NOMO-1 treated with DMSO at 0.1 percent for 48 hours (cell line): ENCODE measurements at regions not wholly inside any gene's neighbourhood (a gene's known extent, or its start where the extent isn't known, plus 50 kb on each side); places are given as distances from the start of the nearest gene placed in this dataset.

Experiments
- DNase-seq: peaks from one replicate; lab custom pipeline; 2025; ENCODE audit not compliant: unreplicated experiment; lab: John Stamatoyannopoulos, UW

DNA sequence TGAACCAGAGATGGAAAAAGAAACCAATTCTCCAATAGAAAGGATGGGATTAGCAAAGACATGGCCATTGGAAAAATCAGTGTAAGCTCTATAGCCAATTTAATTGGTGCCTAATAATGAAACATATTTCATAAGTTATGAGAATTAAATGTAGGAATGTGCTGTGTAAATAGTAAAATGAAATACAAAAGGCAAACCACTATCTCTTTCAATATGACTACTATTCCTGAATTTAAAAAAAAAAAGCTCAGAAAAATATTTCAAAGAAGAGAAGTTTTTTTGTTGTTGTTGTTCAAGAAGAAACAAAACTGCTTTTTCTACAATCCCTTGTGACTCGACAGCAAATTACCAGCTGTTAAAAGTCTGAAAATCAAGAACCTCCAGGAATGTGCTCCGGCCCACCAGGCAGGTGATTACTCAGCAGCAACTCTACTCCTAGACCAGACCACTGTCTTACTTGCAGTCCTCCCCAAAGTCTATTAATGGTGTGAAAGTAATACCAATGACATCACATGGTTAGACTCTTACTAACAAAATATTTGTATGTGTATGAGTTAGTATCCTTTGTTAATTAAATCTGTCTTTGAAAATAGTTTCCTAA is 362.4 kb downstream of the KCTD12 start:
- DNase-seq, result no peak

DNA sequence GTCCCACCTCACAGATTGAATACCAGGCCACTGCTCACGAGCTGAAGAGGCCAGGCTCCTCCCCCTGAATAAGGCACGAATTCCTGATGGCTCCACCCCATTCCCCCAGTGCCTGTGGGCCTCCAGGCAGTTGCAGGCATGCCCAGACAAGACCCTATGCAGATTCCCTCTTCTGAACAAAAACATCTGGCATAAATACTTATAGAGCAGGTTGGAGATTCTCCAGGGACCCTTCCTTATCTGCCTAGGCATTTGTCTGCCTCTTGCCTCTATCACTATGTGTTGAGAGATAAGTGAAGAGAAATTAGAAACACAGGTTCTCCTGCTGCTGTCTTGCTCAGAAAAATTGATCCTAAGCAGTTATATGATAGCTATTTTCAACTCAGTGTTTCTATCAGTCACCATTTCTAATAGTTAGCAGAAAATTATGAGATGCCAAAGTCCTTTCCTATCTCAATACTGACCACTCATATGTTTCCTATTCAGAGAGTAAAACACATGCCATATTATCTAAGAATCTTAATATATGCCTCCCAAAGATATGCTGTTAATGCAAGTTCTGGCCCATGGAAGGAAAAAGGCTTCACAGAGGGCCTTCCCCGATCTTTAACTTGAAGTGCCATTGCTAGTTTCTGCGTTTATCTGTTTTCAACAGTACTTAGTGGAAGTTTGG is 364.0 kb downstream of the KCTD12 start:
- no peak for DNase-seq

DNA sequence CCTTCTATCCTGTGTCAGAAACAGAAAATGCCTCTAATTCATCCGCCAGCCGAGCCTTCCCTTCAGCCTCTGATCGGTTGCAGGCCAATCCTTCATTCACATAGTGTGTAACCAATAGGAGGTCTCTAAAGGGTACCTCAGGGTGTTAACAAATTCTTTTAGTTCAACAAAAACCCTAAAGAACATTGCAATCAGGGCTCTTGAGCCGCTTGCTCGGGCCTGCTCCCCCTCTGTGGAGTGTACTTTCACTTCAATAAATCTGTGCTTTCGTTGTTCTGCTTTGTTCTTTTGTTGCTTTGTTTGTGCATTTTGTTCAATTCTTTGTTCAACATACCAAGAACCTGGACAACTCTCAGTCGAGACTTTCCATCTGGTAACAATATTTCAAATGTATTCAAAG is 366.5 kb downstream of the KCTD12 start:
- no peak for DNase-seq

DNA sequence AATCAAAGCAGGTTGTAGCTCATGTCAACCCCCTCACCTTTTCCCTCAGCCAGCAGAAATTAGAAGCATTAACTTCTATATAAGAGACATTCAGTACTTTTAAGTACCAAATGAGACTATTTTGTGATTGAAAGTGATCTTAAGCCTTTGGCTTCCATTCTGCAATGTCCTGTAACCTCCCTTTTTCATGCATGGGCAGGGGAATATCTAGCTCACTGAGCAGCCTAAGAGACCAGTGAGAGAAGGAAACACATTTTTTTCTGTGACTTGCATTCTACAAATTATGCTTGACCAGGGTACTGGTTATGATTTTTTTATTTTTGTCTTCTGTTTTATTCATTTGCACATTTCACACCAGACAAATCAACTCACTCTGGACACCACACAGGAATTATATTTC is 369.6 kb downstream of the KCTD12 start:
- no peak for DNase-seq

DNA sequence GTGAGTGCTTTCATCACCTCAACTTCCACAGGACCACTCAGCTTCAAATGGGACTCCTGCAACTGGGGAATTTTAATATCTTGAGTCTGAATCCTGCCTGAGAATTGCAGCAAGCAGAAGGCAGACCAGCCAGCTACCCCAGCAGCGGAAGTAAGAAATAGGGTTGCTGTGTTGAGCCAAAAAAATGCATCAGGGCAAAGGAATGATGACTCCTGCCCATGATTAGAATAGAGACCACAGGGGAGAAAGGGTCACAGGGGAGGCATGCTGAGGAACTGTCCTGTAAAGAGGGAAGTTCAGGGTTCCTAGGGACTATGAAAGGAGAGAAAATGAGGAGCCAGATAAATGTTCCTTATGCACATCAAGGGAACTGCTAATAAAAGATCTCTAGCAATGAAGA is 370.2 kb downstream of the KCTD12 start:
- DNase-seq, result no peak

DNA sequence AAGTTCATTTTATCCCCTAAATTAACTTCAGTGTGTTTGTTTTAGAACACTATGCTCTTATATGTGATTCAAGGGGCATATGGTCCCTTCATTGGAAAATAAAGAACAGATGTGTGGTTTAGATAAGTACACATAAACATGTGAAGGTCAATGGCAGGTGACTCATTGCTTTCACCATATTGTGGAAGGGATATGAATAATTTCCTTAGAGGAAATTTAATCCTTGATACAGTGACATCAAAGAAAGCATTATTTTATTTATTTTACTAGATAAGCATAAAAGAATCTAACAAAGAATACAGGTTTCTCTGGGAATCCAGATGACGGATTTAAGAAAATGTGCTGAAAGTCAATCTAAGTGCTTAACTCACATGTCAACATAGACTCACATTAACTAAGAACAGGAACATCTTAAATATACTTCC is 373.5 kb downstream of the KCTD12 start:
- DNase-seq, result no peak

DNA sequence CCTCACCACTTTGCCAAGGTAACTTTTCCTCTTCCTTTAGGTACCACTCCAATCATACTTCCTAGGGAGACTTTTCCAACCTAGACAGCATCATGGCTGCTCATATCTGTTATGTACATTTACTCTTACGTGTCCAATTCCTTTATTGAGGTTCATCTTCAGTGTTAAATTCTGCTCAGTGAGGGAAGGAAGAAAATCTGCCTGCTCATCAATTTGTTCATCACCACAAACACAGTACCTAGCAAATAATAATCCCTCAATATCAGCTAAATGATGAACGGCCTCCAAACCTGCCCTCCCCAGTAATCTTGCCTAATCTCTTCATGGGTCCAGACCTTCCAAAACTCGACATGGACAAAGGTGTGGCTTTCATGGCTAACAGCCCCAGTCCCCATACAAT is 380.8 kb downstream of the KCTD12 start:
- no peak for DNase-seq

DNA sequence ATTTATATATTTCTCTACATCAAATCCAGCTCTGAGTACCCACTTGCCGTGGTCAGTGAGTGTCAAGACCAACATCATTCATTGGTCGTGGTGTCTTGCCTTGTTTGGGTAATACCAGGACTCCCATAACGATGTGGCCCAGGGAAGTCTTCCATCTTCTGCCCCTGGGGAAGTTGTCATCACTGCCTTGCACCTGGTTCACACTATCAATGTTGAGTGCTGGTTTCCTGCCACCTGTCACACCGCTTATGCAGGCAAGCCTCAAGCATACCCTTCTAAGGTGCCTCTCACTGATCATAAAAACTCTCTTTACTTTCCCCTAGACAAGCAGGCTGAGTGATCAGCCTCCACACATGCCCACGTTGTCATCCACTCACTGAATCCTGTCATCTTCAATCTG is 382.4 kb downstream of the KCTD12 start:
- DNase-seq, result no peak

DNA sequence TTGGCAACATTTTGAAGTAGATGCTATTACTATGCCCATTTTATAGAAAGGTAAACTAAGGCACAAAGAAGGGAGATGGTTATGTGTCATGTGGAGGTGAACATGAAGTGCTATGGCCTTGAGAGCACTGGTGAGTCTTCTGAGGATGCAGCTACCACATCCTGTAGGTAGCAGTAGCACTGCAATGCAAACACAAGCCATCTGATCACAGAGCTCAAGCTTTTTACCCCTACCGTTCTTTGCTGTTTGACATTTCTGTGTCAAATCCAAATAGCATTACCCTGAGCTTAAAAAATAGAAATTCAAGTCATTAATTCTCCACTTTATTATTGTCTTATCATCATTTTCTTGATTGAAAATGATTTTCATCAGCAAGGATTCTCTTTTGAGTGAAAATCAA is 382.9 kb downstream of the KCTD12 start:
- no peak for DNase-seq

DNA sequence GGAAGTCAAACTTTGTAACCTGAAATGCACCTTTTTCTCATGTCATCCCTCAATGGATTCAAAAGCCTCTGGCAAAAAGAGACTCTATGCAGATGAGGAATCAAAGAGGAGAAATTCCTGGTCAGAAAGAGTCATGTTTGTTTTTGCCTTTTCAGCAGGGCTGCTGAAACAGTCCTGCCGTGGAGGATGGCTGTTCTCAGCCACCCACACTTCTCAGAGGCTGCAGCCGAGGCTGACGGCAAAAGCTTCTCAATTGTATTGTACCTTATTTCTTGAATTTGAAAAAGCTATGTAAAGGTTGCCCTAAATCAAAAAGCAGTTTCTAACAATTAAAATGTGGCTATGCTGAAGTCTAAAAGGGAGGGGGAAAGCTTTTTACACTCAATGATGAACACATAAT is 385.3 kb downstream of the KCTD12 start:
- no peak for DNase-seq

DNA sequence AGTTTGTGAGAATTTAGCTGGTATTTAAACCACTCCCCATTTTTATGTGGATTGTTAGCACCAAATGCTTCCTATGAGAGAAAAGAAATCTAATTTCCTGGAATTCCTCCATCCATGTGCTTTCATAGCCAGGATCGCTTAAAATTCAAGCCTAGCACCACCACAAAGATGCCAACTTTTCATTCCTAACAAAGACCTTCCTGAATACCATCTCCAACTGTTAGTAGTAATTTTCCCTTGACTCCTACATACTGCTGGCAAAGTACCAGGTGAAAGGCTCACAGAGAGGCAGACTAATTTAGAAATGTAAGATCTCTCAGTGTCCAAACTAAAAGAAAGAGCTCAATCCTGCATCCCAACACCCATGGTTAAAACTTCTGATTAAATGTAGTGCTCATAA is 386.3 kb downstream of the KCTD12 start:
- no peak for DNase-seq

DNA sequence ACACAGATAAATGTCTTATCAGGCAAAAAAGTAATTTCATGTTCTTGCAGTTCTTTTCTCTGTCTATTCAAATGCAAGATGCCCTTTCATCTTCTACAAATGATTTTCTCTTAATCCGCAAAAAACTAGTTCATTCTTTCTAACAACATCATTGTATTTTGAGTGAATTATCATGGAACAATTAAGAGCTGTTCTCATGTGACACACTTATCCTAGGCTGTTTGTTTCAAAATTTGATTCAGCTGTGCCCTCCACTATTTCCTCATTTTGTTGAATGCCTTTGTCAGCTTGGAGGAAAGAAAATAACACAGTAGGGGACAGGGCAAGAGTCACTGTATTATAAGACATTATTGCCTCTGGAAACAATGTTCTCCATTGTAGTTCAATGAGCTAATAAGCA is 396.9 kb downstream of the KCTD12 start:
- no peak for DNase-seq

DNA sequence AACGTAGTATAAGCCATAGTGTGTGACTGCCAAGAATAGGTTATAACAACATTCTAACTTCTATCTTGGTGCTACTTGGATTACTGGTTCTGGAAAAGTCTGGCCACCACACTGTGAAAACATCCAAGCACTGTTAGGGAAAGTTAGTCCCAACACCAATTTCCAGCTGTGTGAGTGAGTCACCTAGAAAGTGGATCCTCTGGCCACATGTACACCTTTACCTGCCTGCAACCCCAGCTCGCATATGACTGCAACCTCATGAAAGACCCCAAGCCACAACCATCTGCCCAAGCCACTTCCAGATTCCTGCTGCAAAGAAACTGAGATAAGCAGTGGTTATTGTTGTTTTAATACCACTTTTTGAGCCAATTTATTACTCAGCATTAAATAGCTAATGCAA is 404.5 kb downstream of the KCTD12 start:
- DNase-seq, result no peak

DNA sequence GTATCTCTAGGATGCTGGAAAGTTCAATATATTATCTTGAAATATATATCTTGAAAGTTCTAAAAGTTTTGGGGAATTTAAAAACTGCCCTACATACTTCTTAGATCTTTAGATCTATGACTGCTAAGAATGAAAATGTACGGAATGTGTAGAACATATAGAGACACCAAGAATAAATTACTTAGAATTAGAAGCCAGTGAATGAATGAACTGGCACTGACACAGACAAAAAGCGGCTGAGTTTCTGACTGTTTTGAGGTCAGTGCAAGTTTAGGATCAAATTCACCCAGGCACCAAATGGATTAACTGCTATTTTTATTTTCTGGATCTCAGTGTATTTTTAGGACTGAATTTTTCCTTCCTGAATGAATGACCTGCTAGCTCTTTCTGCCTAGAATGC is 411.2 kb downstream of the KCTD12 start:
- no peak for DNase-seq

DNA sequence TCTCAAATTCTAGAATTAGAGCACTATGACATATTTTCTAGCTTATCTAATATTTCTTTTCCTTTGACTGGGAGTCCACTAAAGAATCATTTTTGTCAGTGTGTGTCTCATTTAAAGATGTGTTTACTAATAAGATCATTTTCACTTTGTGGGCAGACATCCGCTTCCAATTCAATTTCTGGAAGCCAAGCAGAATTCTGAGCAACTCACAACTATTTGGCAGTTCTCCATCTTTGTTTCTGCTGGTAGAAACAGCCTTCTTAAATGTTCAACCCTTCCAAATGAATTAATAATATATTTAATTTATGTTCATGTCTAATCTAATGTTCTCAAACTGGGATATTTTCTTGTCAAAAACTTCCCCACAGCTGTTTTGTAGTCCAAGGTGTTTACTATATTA is 411.8 kb downstream of the KCTD12 start:
- DNase-seq, result no peak

DNA sequence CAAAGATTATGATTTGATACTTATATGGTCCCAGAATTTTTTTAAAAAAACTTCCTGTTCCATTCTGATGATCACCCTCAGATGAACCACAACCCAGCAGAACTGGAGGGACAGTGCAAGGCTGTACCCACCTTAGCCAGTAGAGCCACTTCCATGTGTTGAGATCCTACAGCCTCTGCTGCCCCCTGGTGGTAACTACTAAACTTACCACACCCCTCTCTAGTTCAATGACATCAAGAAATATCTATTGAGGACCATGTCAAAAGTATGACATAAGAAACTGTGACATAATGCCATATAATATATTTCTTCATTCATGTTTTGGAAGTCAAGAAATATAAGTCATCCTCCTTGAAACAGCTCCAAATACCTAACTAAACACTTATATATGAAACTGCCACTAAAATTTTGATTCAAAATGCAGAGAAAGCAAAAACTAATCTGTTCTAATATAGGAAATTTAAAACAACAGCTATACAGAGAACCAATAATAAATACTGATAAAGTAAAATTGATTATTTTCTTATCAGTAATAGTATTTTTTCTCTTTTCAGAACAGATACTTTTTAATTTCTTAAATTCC is 412.6 kb downstream of the KCTD12 start:
- DNase-seq, result peak; percentile 70

DNA sequence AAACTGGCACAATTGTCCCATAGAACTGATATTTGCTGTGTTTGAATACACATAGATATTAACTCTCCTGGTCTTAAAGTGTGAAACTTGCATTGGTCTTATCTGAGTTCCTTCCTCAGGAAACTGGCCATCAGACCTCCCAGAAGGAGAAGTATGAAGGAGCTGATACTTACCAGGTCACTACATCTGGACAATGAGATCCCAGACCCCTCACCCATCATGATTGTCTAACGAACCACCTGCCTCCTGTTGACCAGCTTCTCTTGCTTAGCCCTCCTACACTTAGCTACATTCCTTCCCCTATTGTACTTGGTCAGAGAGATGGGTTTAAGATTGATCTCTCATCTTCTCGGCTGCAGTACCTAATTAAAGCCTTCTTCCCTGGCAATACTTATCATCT is 413.3 kb downstream of the KCTD12 start:
- no peak for DNase-seq

DNA sequence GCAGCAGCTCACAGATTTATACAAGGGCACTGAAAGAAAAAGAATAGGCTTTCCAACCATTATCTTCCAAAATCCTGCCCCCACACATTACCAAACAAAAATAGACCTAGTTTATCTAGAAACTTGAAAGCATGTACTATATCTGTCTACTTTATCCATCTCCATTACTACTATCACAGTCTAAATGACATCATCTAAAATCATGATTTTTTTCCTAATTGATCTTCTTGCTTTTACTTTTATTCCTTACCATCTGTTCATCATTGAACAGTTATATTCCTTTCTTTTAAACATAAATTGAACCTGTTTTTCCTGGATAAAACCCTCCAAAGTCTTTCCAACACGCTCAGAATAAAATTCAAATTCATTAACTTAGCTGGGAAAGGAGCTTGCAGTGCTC is 414.7 kb downstream of the KCTD12 start:
- no peak for DNase-seq

DNA sequence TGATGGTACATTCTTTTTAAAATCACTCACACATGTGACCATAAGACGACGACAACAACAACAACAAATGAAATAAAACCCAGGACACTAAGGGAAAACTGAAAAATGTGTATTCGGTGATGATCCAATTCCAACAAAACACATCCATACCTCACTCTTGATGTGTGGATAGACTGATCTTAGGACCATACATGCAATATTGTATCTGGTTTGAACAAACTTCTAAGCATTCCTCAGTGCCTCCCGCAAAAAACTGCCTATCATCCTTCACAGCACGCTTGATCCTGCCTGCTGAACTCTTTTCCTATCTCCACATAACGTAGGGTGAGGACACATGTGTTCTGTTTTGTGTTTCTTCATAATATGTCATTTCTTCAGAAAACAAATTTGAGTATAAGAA is 415.2 kb downstream of the KCTD12 start:
- no peak for DNase-seq

DNA sequence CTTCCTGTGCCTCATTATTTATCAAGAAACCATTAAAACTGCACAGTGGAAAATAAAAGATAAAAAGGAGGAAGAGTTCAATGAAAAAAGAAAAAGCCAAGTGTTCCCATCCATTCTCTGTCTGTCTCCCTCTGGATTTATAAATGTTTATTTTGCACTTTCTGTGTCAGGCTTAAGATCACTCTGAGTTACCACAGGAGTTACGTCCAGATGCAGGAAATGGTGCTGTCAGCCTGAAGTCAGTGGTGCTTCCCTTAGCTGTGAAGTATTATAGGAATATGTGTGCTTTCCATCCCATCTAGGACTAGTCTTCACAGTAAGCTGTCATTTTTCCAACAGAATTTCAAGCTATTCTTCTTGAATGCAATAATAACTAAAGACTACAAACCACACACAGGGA is 420.2 kb downstream of the KCTD12 start:
- no peak for DNase-seq

DNA sequence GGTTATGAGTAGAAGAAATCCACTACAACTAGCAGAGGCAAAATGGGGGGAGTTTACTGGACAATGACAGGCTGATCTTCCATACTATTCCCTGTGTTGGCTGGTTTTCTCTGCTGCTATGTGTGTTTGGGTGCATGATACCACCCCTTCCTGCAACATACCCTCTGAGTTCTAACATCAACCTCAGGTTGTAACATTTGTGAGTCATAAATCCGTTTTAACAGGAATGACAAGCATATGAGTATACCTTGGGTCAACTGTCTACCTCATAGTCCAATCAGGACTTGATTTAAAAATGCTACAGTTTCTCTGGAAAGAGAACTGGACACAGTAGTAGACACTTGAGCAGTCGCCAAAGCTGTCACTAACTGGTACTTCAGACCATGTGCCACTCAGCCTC is 422.9 kb downstream of the KCTD12 start:
- no peak for DNase-seq

DNA sequence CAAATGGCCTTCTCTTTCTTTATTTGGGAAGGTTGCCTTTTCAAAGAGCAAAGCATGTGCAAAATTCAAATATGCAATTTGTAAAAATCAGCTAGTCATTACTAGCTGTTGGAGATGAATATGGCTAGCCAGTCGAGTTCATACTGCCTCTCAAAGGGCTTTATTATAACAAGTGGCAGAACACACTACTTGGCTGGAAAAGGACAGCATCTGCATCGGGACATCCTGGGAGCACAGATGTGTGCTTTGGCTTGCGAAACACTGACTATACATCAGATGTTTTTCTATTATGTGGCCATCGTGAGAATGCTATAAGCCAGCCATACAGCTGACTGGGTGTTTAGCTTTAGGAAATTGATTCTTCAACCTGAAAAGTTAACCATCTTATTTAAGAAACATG is 424.2 kb downstream of the KCTD12 start:
- no peak for DNase-seq

DNA sequence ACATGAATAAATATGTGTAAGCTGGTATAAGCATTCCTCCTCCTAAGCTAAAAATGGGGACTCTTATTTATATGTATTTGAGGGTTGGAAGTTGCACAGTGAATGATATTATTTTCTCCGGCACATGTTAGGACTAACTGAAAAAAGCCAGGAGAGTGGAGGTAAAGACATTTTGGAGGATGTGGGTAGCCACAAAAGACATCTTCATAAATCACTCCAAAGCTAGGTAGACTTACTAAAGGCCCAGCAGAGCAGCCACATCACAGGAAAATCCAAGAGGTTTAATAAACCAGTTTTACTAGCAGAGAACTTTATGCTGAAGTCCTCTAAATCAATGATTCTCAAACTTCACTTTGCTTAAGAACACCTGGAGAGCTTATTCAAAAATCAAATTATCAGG is 424.7 kb downstream of the KCTD12 start:
- DNase-seq, result no peak
